Ovary (tissue), 7 donors: ENCODE measurements at regions not wholly inside any gene's neighbourhood (a gene's known extent, or its start where the extent isn't known, plus 50 kb on each side); places are given as distances from the start of the nearest gene placed in this dataset.

Experiments used
- DNase-seq, 5 donors: peaks; one replicate each; pipeline ENCODE4 v3.0.0-alpha.2; 2019 to 2020
- H3K27ac ChIP-seq, 2 donors: fragments of 200-600 bp; one replicate each; pipeline versions ENCODE4 v1.5.1 to v1.8.0; 2019 to 2022
- H3K27me3 ChIP-seq: fragments of 200-600 bp; one replicate; pipeline ENCODE4 v1.8.0; 2022
- H3K36me3 ChIP-seq: fragments of 200-600 bp; sonication (generic); one replicate; pipeline ENCODE4 v1.5.1; 2019
- H3K4me1 ChIP-seq: one replicate; pipeline ENCODE4 v1.8.1; 2013; ENCODE audit warnings: mild to moderate bottlenecking, moderate library complexity; ENCODE audit not compliant: insufficient read depth
- H3K4me3 ChIP-seq: fragments of 200-600 bp; sonication (generic); one replicate; pipeline ENCODE4 v1.5.1; 2017
- H3K9me3 ChIP-seq, 2 donors: fragments of 200-600 bp in 1 of 2; sonication (generic) in 1 of 2; one replicate each; pipeline versions ENCODE4 v1.5.1 to v1.8.1; 2013 to 2019; ENCODE audit warnings: mild to moderate bottlenecking in 1 of 2, moderate library complexity in 1 of 2
- CTCF ChIP-seq, 3 donors: fragments of 450-650 bp in 2 of 3; fragments of 200-600 bp in 1 of 3; IDR thresholded peaks; one replicate each; pipeline versions ENCODE4 v1.5.1 to v1.8.0; 2016 to 2022; ENCODE audit warnings: antibody characterized with exemption in 3 of 3, mild to moderate bottlenecking in 1 of 3
- EP300 ChIP-seq: sonication (generic); formaldehyde crosslinking; IDR thresholded peaks from one replicate; pipeline ENCODE4 v1.6.1; 2017; ENCODE audit warnings: antibody characterized with exemption
- POLR2A ChIP-seq: fragments of 450-650 bp; IDR thresholded peaks from one replicate; pipeline ENCODE4 v1.6.1; 2017; ENCODE audit warnings: antibody characterized with exemption, mild to moderate bottlenecking, moderate library complexity
- WGBS, 3 donors: extraction: QIAGEN DNeasy Blood & Tissue Kit in 1 of 3; methylation state at CpG; one replicate each; pipeline versions ENCODE4 v1.1.5 to v1.1.7; 2013 to 2017; 5-methylcytosine and 5-hydroxymethylcytosine counted together
- intact Hi-C, 4 donors: fragments of 100-400 bp; cut with DNase I; formaldehyde crosslinking; loops; one replicate each; pipeline versions ENCODE4 v1.11.0 to v1.15.1; 2022 to 2023
- donor health status: DM: no; HTN: no; CAD: no; lungs with moderate emphysema.
- donor health status: DM: no; HTN: no; CAD: no.
- donor health status: Bipolar disorder and iron deficiency.
- donor health status: DM: no; HTN: no; CAD: no.
- donor health status: DM: yes; HTN: yes; CAD: no.

GRCh38 chr16:27686926-27687325 is 137.0 kb downstream of the KATNIP start:
- Histone ChIP-seq H3K36me3 (no peaks in the 10 kb centered on the region), H3K27me3 (no peaks in the 10 kb centered on the region), H3K27ac (no peak overlapping the region), H3K4me3 (no peak overlapping the region), H3K9me3 (no peaks in the 10 kb centered on the region), H3K4me1 (no peaks in the 10 kb centered on the region)
- TF ChIP-seq CTCF (IDR thresholded peaks at IDR 0.05) (no peak), EP300 (no peak), POLR2A (no peak)
- intact Hi-C loops = no loop called here
- WGBS, 3 donors = 74 to 82% (median 80%) methylated on average over 3 of the region's 3 CpGs
- DNase-seq = no peak

- 87 to 100% (median 99%) methylated on average over 2 of the region's 2 CpGs for WGBS, 3 donors
- DNase-seq = no peak
- Histone ChIP-seq H3K4me3 (no peak overlapping the region), H3K36me3 (no peaks in the 10 kb centered on the region), H3K27me3 (no peaks in the 10 kb centered on the region), H3K9me3 (no peaks in the 10 kb centered on the region), H3K27ac (no peak overlapping the region), H3K4me1 (no peaks in the 10 kb centered on the region)
- no peak for TF ChIP-seq EP300
- no peak for TF ChIP-seq POLR2A
- TF ChIP-seq CTCF (IDR thresholded peaks at IDR 0.05) = no peak
- intact Hi-C loops = no loop called here
Measured at GRCh38 chr16:27687605-27688004, 137.7 kb downstream of the KATNIP start.

GRCh38 chr16:27689711-27690110 is 139.8 kb downstream of the KATNIP start:
- H3K4me3 ChIP-seq = no peak overlapping the region
- intact Hi-C loops = no loop called here
- no peaks in the 10 kb centered on the region for H3K4me1 ChIP-seq
- DNase-seq = no peak
- H3K27me3 ChIP-seq = no peaks in the 10 kb centered on the region
- H3K36me3 ChIP-seq = no peaks in the 10 kb centered on the region
- H3K27ac ChIP-seq = no peak overlapping the region
- TF ChIP-seq EP300 = no peak
- TF ChIP-seq CTCF (IDR thresholded peaks at IDR 0.05) = no peak
- no peak for TF ChIP-seq POLR2A
- no peaks in the 10 kb centered on the region for H3K9me3 ChIP-seq
- WGBS, 3 donors = 88 to 90% (median 90%) methylated on average over 5 of the region's 5 CpGs

GRCh38 chr16:27690608-27691007 is 140.7 kb downstream of the KATNIP start:
- intact Hi-C loops = no loop called here
- no peaks in the 10 kb centered on the region for H3K4me1 ChIP-seq
- no peaks in the 10 kb centered on the region for H3K9me3 ChIP-seq
- no peak for TF ChIP-seq POLR2A
- no peak for TF ChIP-seq EP300
- TF ChIP-seq CTCF (IDR thresholded peaks at IDR 0.05) = no peak
- H3K4me3 ChIP-seq = no peak overlapping the region
- no peaks in the 10 kb centered on the region for H3K27me3 ChIP-seq
- no peak overlapping the region for H3K27ac ChIP-seq
- DNase-seq = no peak
- H3K36me3 ChIP-seq = no peaks in the 10 kb centered on the region
- WGBS, 3 donors = 38 to 52% (median 50%) methylated on average over 3 of the region's 3 CpGs

- Histone ChIP-seq H3K27me3 (no peaks in the 10 kb centered on the region), H3K36me3 (no peaks in the 10 kb centered on the region), H3K9me3 (no peaks in the 10 kb centered on the region), H3K27ac (no peak overlapping the region), H3K4me1 (no peaks in the 10 kb centered on the region), H3K4me3 (no peak overlapping the region)
- no peak for DNase-seq
- 92 to 94% (median 93%) methylated on average over 4 of the region's 4 CpGs for WGBS, 3 donors
- intact Hi-C loops = no loop called here
- no peak for TF ChIP-seq POLR2A
- TF ChIP-seq CTCF (IDR thresholded peaks at IDR 0.05) = no peak
- no peak for TF ChIP-seq EP300
Measured at GRCh38 chr16:27691721-27692120, 141.8 kb downstream of the KATNIP start.
